H7 (cell line): ENCODE measurements at regions not wholly inside any gene's neighbourhood (a gene's known extent, or its start where the extent isn't known, plus 50 kb on each side); places are given as distances from the start of the nearest gene placed in this dataset.

Experiments
- DNase-seq: peaks from one replicate; pipeline ENCODE4 v3.0.0; 2012
- H3K27me3 ChIP-seq: 2 replicates; pipeline ENCODE4 v1.6.0; 2011; ENCODE audit warnings: mild to moderate bottlenecking, low read length; ENCODE audit not compliant: control insufficient read depth, insufficient read depth
- H3K36me3 ChIP-seq: replicated peaks from 2 replicates; pipeline ENCODE4 v1.5.1; 2011; ENCODE audit warnings: low read length; ENCODE audit not compliant: control insufficient read depth, insufficient read depth
- H3K4me3 ChIP-seq: 2 replicates; pipeline ENCODE4 v1.5.1; 2011; ENCODE audit warnings: low read depth, mild to moderate bottlenecking, control low read depth, low read length, moderate library complexity; ENCODE audit not compliant: insufficient read depth

GRCh38 chr6:23218751-23219150 is 649.4 kb downstream of the HDGFL1 start:
- peak; percentile 24 for DNase-seq
- H3K36me3 ChIP-seq = no peaks in the 10 kb centered on the region
- no peak overlapping the region for H3K4me3 ChIP-seq
- H3K27me3 ChIP-seq = no peaks in the 10 kb centered on the region

DNA sequence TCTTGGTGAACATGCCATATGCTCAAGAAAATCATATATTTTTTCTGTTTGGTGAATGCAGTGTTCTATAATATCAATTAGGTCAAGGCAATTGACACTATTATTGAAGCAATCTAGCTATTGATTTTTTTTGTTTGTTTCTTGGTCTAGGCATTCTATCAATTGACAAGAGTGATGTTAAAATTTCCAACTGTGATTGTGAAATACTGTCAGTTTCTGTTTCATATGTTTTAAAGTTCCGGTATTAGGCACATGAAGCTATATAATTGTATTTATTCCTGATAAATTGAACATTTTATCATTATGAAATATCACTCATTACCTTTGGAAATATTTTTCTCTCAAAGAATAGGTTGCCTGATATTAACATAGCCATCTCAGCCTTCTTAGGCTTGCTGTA is 653.4 kb downstream of the HDGFL1 start:
- no peak overlapping the region for H3K4me3 ChIP-seq
- H3K27me3 ChIP-seq = no peaks in the 10 kb centered on the region
- no peaks in the 10 kb centered on the region for H3K36me3 ChIP-seq
- DNase-seq = no peak

- Histone ChIP-seq H3K4me3 (no peak overlapping the region), H3K27me3 (no peaks in the 10 kb centered on the region), H3K36me3 (no peaks in the 10 kb centered on the region)
- DNase-seq = no peak
These were observed 655.2 kb downstream of the HDGFL1 start for GRCh38 chr6:23224540-23224939.

DNA sequence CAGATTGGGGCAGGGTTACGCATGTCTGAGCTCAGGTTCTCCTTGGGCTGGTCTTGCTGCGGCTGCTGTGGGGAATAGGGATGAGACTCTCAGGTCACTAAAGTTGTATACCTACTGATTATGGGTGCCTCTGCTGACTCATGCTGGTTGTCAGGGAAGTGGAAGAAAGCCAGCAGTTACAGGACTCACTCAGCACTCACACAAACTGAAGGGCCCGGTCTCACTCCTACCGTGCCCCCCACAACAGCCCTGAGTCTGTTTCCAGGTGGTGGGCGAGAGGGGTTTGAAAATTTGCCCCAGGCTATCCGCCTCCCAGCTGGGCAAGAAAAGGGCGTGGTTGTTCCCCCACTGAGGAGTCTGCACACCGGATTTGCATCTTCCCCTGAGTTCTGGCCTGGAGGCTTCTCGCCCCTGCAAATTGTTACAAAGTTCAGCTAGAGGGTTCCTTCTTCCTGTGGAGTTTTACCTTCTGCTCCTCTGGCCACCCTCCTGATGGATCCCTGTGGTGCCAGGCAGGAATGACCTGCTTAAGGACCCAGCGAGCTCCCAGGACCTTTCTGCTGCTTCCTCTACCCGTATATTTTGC is 659.2 kb downstream of the HDGFL1 start:
- Histone ChIP-seq H3K27me3 (no peaks in the 10 kb centered on the region), H3K4me3 (no peak overlapping the region), H3K36me3 (no peaks in the 10 kb centered on the region)
- no peak for DNase-seq

- no peak overlapping the region for H3K4me3 ChIP-seq
- no peaks in the 10 kb centered on the region for H3K36me3 ChIP-seq
- DNase-seq = no peak
- no peaks in the 10 kb centered on the region for H3K27me3 ChIP-seq
These were observed 674.5 kb downstream of the HDGFL1 start for GRCh38 chr6:23243854-23244253.

DNA sequence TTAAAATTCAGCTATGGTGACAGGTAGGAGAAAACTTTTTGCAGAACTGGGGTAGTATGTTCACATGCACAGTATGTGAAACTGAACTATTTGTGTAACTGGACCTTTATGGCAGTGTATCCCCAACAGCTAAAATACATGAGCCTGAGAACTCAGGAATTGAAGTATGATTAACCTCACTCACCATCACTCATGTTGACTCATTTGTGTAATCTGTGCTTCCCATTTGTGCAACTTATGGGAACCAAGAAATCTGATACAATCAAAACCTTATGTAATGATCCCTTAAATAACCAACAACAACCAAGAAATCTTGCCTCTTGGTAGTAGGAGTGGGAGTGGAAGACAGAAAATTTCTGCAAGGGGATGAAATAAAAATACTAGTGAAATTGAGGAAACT is 674.9 kb downstream of the HDGFL1 start:
- no peaks in the 10 kb centered on the region for H3K27me3 ChIP-seq

DNA sequence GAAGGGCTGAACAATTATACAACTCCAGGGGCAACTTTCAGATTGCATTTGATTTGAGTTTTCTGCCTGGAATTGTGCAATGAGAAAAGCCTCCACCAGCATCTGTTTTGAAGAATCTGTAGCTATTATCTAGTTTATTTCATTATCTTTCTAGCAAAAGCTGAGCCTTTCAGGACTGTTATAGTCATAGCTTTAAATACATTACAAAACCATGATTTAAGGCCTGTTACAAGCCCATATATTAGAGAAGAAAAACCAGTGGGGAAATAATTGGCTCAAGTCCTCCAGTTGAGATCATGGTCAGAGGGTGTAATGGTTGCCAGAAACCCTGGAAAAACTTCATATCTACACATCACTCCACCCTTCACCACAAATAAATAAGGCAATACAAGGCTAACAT is 676.2 kb downstream of the HDGFL1 start:
- H3K36me3 ChIP-seq = no peaks in the 10 kb centered on the region
- H3K4me3 ChIP-seq = no peak overlapping the region
- H3K27me3 ChIP-seq = no peaks in the 10 kb centered on the region
- DNase-seq = no peak

More for the DNA sequence above, 674.9 kb downstream of the HDGFL1 start:
- Histone ChIP-seq H3K36me3 (no peaks in the 10 kb centered on the region), H3K4me3 (no peak overlapping the region)
- DNase-seq = no peak

DNA sequence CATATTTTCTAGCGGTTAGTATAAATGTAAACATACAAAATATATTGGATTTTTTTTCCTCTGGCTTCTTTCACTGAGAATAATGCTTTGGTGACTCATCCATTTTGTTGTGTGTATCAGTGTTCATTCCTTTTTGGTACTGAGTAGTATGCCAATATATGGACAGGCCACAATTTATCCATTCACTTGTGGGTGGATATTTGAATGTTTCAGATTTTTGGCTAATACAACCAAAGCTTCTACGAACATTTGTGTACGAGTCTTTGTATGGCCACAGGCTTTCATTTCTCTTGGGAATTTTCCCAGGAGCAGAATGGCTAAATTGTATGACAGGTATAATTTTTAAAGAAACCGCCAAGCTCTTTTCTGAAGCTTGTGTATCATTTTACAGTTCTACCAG is 677.5 kb downstream of the HDGFL1 start:
- Histone ChIP-seq H3K4me3 (no peak overlapping the region), H3K27me3 (no peaks in the 10 kb centered on the region), H3K36me3 (no peaks in the 10 kb centered on the region)
- no peak for DNase-seq

- Histone ChIP-seq H3K4me3 (no peak overlapping the region), H3K27me3 (no peaks in the 10 kb centered on the region), H3K36me3 (no peaks in the 10 kb centered on the region)
- DNase-seq = no peak
These were observed 681.2 kb downstream of the HDGFL1 start for GRCh38 chr6:23250556-23250955.

DNA sequence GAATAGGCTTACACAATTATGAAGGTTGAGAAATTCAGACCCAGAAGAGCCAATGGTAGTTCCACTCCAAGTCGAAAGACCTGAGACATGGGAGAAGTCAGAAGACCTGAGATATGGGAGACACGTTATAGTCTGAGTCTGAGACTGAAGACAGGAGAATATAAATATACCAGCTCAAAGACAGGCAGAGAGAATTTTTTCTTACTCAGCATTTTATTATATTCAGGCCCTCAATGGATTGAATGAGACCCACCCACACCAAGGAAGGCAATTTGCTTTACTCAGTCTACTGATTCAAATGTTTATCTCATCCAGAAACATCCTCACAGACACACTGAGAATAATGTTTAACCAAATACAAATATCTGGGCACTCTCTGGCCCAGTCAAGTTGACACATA is 693.5 kb downstream of the HDGFL1 start:
- H3K4me3 ChIP-seq = no peak overlapping the region
- DNase-seq = no peak
- H3K27me3 ChIP-seq = no peaks in the 10 kb centered on the region
- no peaks in the 10 kb centered on the region for H3K36me3 ChIP-seq

DNA sequence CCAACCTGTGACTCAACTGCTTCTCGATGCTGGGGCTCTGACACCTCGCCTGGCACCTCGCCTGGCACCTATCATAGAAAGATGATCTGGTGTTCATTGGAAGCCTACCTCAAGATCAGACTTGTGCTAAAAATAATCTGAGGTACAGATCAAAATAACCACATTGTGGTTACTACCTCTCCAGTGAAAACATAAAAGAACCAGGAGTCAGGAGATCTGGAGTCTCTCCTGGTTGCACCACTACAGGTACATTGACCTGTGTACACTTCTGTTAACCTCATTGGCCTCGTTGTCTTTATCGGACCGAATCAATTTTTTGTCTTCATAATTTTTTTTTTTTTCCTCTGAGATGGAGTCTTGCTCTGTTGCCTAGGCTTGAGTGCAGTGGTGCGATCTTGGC is 695.9 kb downstream of the HDGFL1 start:
- Histone ChIP-seq H3K27me3 (no peaks in the 10 kb centered on the region), H3K36me3 (no peaks in the 10 kb centered on the region), H3K4me3 (no peak overlapping the region)
- no peak for DNase-seq

DNA sequence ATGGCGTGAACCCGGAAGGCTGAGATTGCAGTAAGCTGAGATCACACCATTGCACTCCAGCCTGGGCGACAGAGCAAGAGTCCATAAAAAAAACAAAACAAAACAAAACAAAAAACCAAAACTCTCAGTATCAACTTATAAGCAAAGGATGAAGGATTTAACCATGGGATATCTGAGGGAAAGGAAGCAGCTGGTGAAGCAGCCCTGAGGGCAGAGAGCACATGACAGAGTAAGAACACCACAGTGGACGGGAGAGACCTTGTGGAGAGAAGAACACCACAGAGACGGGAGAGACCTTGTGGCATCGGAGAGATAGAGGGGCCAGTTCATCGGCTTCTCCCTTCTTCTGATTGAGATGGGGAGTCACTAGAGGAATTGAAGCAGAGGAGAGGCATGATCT is 697.2 kb downstream of the HDGFL1 start:
- no peak for DNase-seq
- no peaks in the 10 kb centered on the region for H3K27me3 ChIP-seq
- H3K4me3 ChIP-seq = no peak overlapping the region
- H3K36me3 ChIP-seq = no peaks in the 10 kb centered on the region

DNA sequence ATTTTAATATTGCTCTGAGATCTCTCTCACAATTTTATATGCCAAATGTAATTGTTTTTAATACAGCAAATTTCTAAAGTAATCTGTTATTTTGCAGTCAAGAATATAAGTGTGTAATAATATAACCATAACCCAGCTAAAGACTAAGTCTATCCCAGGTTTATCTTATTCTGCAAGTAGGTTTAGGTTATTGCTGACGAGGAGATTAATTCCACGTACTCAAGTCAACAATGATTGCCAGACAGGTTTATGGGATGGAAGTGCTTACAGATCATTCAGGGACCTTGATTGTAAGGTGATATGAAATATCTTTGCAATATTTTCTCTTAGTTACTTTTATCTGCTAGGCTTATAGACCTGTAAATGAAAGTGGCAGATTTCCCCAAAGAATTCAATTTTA is 698.3 kb downstream of the HDGFL1 start:
- no peak overlapping the region for H3K4me3 ChIP-seq
- H3K27me3 ChIP-seq = no peaks in the 10 kb centered on the region
- no peaks in the 10 kb centered on the region for H3K36me3 ChIP-seq
- DNase-seq = no peak

DNA sequence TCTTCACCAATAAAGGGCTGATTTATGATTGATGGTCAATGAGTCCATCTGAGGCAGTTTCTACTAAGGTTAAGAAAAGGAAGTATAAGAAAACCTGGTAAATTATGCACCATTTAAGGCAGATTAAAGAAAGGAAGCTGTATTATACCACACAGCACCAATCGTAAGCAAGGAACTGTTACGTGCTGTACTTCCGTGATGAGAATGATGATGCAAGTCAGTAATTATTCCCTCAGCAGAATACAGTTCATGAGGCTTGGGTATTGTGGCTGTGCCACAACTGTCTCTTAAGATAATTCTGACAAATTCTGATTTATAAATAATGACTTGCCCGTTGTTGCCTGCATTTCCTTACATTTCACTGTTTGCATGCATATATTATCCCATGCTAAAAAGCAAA is 699.0 kb downstream of the HDGFL1 start:
- no peak for DNase-seq
- Histone ChIP-seq H3K4me3 (no peak overlapping the region), H3K36me3 (no peaks in the 10 kb centered on the region), H3K27me3 (no peaks in the 10 kb centered on the region)

DNA sequence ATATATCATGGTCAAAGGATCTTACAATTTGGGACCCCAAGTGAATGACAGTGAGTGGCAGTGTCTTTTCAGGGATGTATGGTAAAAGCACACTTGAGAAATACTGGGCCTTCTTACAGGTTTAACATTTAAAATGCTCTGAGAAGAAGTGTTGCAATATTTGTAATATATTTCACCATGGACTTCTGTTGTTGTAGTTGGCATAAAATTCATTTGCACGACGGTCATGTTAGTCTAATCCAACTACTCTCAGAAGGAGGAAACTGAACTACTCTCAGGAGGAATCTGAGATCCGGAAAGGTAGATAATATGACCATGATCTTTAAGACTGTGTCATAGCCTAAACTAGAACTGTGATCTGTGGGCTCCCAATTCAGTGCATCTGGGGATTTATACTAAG is 700.1 kb downstream of the HDGFL1 start:
- no peak overlapping the region for H3K4me3 ChIP-seq
- no peaks in the 10 kb centered on the region for H3K36me3 ChIP-seq
- DNase-seq = no peak
- no peaks in the 10 kb centered on the region for H3K27me3 ChIP-seq

DNA sequence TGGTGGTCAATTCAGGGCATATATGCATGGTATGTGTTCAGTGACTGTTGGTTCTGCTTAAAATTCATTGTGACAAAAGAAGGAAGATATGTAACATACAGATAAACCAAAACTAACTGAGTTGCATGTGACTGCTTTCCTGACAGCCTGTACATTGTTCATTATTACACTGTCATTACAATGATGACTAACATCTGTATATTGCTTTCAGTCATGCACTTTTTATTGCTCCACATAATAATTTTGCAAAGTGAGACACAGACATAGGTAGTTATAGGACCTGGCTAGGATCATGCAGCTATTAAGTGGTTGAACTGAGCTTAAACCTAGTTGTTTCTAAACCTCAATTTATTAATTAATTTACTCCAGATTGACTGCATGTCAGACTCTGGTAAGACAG is 703.2 kb downstream of the HDGFL1 start:
- no peak for DNase-seq

More for the DNA sequence above, 703.2 kb downstream of the HDGFL1 start:
- H3K27me3 ChIP-seq = no peaks in the 10 kb centered on the region
- H3K4me3 ChIP-seq = no peak overlapping the region
- no peaks in the 10 kb centered on the region for H3K36me3 ChIP-seq
